ENCODE measurements at regions not wholly inside any gene's neighbourhood (a gene's known extent, or its start where the extent isn't known, plus 50 kb on each side); places are given as distances from the start of the nearest gene placed in this dataset.
"Not testable (repeated sequence)": the region's sequence is repeated elsewhere in the genome, so short reads cannot be mapped to it uniquely, and the experiment has no call there.

- TF ChIP-seq CTCF (IDR thresholded peaks at IDR 0.05; ENCODE audit: low read depth, low read length); POLR2A (IDR thresholded peaks at IDR 0.05; ENCODE audit: extremely low read depth, insufficient read length); MYC (IDR thresholded peaks at IDR 0.05; ENCODE audit: low read depth, low read length): not testable (repeated sequence)
- TF ChIP-seq, protein P1, sequence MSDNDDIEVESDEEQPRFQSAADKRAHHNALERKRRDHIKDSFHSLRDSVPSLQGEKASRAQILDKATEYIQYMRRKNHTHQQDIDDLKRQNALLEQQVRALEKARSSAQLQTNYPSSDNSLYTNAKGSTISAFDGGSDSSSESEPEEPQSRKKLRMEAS (IDR thresholded peaks at IDR 0.05; ENCODE audit: low read depth, low read length), result not testable (repeated sequence)
Observed at GRCh38 chr19:13680708-13681360, 83.5 kb upstream of the MRI1 start.

Measured in NB4 (cell line).